Heart left ventricle (tissue), 16 donors: ENCODE measurements at regions not wholly inside any gene's neighbourhood (a gene's known extent, or its start where the extent isn't known, plus 50 kb on each side); places are given as distances from the start of the nearest gene placed in this dataset.
A peak's percentile ranks its signal among the peaks of the same experiment; 100 is the strongest.

ENCODE experiments used
- ATAC-seq, 4 donors: fragments of 200-7000 bp; cut with Tn5 transposase; one replicate each; pipeline ENCODE4 v1.9.1; 2020 to 2022; ENCODE audit warnings: moderate library complexity in 4 of 4, mild to moderate bottlenecking in 3 of 4, moderate number of reproducible peaks in 1 of 4
- DNase-seq, 5 donors: peaks; one replicate each; pipeline ENCODE4 v3.0.0-alpha.2; 2020
- H3K27ac ChIP-seq, 12 donors: fragments of 200-600 bp; sonication (generic) in 4 of 12; one replicate each; pipeline versions ENCODE4 v1.5.0 to v1.8.0; 2016 to 2022; ENCODE audit warnings: mild to moderate bottlenecking in 2 of 12
- H3K27me3 ChIP-seq, 9 donors: fragments of 200-600 bp; sonication (generic) in 2 of 9; one replicate each; pipeline versions ENCODE4 v1.5.1 to v1.8.0; 2016 to 2022; ENCODE audit warnings: mild to moderate bottlenecking in 3 of 9
- H3K36me3 ChIP-seq, 9 donors: fragments of 200-600 bp; sonication (generic) in 2 of 9; one replicate each; pipeline versions ENCODE4 v1.5.0 to v1.8.0; 2018 to 2022; ENCODE audit warnings: mild to moderate bottlenecking in 2 of 9
- H3K4me1 ChIP-seq, 12 donors: fragments of 200-600 bp; sonication (generic) in 4 of 12; one replicate each; pipeline versions ENCODE4 v1.5.0 to v1.8.0; 2016 to 2022; ENCODE audit warnings: mild to moderate bottlenecking in 3 of 12
- H3K4me3 ChIP-seq, 12 donors: fragments of 200-600 bp; sonication (generic) in 4 of 12; one replicate each; pipeline versions ENCODE4 v1.5.0 to v1.8.0; 2017 to 2022; ENCODE audit warnings: mild to moderate bottlenecking in 9 of 12, moderate library complexity in 4 of 12
- H3K9me3 ChIP-seq, 12 donors: fragments of 200-600 bp; sonication (generic) in 4 of 12; one replicate each; pipeline versions ENCODE4 v1.5.0 to v1.8.0; 2016 to 2022; ENCODE audit warnings: mild to moderate bottlenecking in 1 of 12
- POLR2A ChIP-seq, 2 donors: fragments of 450-650 bp; IDR thresholded peaks; one replicate each; pipeline ENCODE4 v1.6.1; 2017; ENCODE audit warnings: antibody characterized with exemption in 2 of 2, mild to moderate bottlenecking in 2 of 2, moderate library complexity in 2 of 2
- WGBS, 4 donors: extraction: QIAGEN DNeasy Blood & Tissue Kit in 2 of 4; methylation state at CpG; one replicate each; pipeline versions ENCODE4 v1.1.5 to v1.1.7; 2013 to 2018; 5-methylcytosine and 5-hydroxymethylcytosine counted together
- intact Hi-C, 10 donors: fragments of 100-400 bp; cut with DNase I; formaldehyde crosslinking; loops; one replicate each; pipeline versions ENCODE4 v1.11.1 to v1.14.2; 2022
- TF ChIP-seq, protein P1 (sequence below), 12 donors: fragments of 200-600 bp; sonication (generic) in 4 of 12; IDR thresholded peaks; one replicate each; pipeline versions ENCODE4 v1.5.0 to v1.8.0; 2018 to 2022; ENCODE audit warnings: antibody characterized with exemption in 12 of 12, mild to moderate bottlenecking in 5 of 12
- donor health status: ischemic (EF 13 %, LVEDD 7.1; RV severe dilation, severe dysfunction).
- donor health status: healthy with polysubstance abuse.
- donor health status: DM: no; HTN: yes; CAD: no.
- donor health status: DM: no; HTN: no; CAD: no.
- donor health status: ischemic (EF 25% LVEDD 6.9; RV normal size, moderate dysfunction).
- donor health status: ischemic (EF 25% LVEDD 5.7; RV mildly dilated, moderate dysfunction).
- donor health status: healthy.
- donor health status: DM: yes; HTN: yes; CAD: no.
- donor health status: ischemic (EF 35%, LVEDD 5.7; RV mildly dilated, moderate dysfunction).
- donor health status: nonischemic (EF 11% LVEDD 7.7; RV severe dilation, severe dysfunction).
- donor health status: DM: yes; HTN: yes; CAD: no.
- donor health status: PGD.
- donor health status: ischemic (EF 29% LVEDD 5.4; RV normal size, mild dysfunction).
- donor health status: nonischemic (EF 23%, LVEDD 6.1; RV moderate dilation, normal function).

GRCh38 chr17:12545877-12546513 is 119.7 kb upstream of the MYOCD start:
- 30 to 34% (median 31%) methylated on average over 9 of the region's 9 CpGs for WGBS, 4 donors
- peak in 3 of 5 donors; percentile 28 to 47 (median 30) for DNase-seq
- H3K9me3 ChIP-seq: no peaks in the 10 kb centered on the region
- H3K4me3 ChIP-seq: no peak overlapping the region
- TF ChIP-seq POLR2A (IDR thresholded peaks at IDR 0.05): no peak
- TF ChIP-seq, protein P1, sequence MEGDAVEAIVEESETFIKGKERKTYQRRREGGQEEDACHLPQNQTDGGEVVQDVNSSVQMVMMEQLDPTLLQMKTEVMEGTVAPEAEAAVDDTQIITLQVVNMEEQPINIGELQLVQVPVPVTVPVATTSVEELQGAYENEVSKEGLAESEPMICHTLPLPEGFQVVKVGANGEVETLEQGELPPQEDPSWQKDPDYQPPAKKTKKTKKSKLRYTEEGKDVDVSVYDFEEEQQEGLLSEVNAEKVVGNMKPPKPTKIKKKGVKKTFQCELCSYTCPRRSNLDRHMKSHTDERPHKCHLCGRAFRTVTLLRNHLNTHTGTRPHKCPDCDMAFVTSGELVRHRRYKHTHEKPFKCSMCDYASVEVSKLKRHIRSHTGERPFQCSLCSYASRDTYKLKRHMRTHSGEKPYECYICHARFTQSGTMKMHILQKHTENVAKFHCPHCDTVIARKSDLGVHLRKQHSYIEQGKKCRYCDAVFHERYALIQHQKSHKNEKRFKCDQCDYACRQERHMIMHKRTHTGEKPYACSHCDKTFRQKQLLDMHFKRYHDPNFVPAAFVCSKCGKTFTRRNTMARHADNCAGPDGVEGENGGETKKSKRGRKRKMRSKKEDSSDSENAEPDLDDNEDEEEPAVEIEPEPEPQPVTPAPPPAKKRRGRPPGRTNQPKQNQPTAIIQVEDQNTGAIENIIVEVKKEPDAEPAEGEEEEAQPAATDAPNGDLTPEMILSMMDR (IDR thresholded peaks at IDR 0.05): peak; percentile 51 to 79 (median 70)
- peak in 3 of 4 donors; percentile 77 to 88 (median 80) for ATAC-seq
- no peaks in the 10 kb centered on the region for H3K36me3 ChIP-seq
- intact Hi-C loops: loop anchor here in 9 of 10 donors (1.0 to 10.0 kb wide), 13 partner anchors 116 to 459 kb away; partner anchors contain the start of gene MYOCD (in 1 of the 9)
- H3K27ac ChIP-seq: no peak overlapping the region
- peaks cover 0 to 10% (median 0%) of the 10 kb centered on the region in 12 donors for H3K4me1 ChIP-seq
- no peaks in the 10 kb centered on the region for H3K27me3 ChIP-seq

DNA sequence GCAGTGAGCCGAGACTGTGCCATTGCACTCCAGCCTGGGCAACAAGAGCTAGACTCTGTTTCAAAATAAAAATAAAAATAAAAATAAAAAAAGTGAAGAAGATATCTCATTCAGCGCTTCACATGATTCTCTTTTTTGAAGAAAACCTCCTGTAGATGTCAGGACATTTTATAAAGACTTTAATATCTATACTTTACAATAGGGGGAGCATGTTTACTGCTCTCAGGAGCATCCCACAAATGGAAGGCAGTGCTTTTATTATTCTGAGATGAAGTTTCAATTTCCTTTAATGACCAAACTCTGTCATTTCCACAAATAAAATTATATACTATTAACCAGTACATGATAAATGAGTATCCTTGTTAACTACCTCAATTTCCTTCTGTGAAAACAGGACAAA is 118.7 kb upstream of the MYOCD start:
- Histone ChIP-seq H3K4me3 (no peak overlapping the region), H3K36me3 (no peaks in the 10 kb centered on the region), H3K9me3 (no peaks in the 10 kb centered on the region), H3K27me3 (no peaks in the 10 kb centered on the region), H3K27ac (no peak overlapping the region), H3K4me1 (peaks cover 0 to 10% (median 0%) of the 10 kb centered on the region in 12 donors)
- DNase-seq: no peak
- no peak for ATAC-seq
- WGBS, 4 donors: 88 to 98% (median 92%) methylated on average over 2 of the region's 2 CpGs
- intact Hi-C loops: loop anchor here in 9 of 10 donors (1.0 to 10.0 kb wide), 13 partner anchors 115 to 458 kb away; partner anchors contain the start of gene MYOCD (in 1 of the 9)
- TF ChIP-seq POLR2A (IDR thresholded peaks at IDR 0.05): no peak
- TF ChIP-seq, protein P1 (IDR thresholded peaks at IDR 0.05): peak in 6 of 12 donors; percentile 11 to 28 (median 18)

DNA sequence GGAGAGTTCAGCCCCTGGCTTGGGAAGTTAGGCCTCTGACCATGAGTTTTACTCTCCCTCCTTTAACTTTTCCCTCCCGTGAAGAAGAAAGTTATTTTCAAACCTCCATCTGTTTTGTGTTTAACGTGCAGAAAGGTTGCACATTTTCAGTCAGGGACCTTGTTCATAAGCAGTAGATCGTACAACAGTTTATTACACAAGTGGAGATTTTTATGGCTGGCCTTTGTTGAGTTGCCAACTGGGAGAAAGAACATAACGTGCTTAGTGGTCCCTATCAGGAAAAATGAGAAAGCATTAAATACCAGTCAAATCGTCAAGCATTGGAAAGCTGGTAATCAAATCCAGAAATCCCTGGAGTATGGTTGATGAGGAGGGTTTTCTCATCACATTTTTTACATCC is 117.9 kb upstream of the MYOCD start:
- Histone ChIP-seq H3K4me3 (no peak overlapping the region), H3K9me3 (no peaks in the 10 kb centered on the region), H3K27ac (peak overlapping the region in 4 of 12 donors; percentile 0 to 81 (median 68)), H3K27me3 (no peaks in the 10 kb centered on the region), H3K36me3 (no peaks in the 10 kb centered on the region), H3K4me1 (peaks cover 0 to 10% (median 0%) of the 10 kb centered on the region in 12 donors)
- TF ChIP-seq, protein P1 (IDR thresholded peaks at IDR 0.05): no peak
- TF ChIP-seq POLR2A (IDR thresholded peaks at IDR 0.05): no peak
- intact Hi-C loops: loop anchor here (2.0 to 10.0 kb wide), 14 partner anchors 114 to 457 kb away; partner anchors contain the start of gene MYOCD (in 4 of the 10)
- ATAC-seq: no peak
- DNase-seq: no peak
- WGBS, 4 donors: 62 to 78% (median 73%) methylated on average over 5 of the region's 5 CpGs

DNA sequence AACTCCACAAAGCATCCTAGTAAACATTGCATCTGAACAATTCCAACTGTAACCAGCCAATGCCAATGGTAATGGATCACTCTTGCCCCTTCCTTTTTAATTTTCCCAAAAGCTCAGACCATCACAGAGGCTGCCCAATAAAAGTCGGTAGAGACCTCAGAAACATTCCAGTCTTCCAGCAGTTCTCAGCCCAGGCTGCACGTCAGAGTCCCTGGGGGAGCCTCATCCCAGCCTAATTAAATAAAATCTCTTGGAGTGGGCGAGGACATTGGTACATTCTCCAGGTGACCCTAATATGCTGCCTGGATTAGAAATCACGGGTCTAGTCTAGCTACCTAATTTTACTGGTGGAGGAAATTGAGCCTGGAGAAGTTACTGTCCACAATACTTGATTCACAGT is 117.1 kb upstream of the MYOCD start:
- H3K27me3 ChIP-seq: no peaks in the 10 kb centered on the region
- 57 to 75% (median 68%) methylated on average over 4 of the region's 4 CpGs for WGBS, 4 donors
- ATAC-seq: no peak
- no peak overlapping the region for H3K4me3 ChIP-seq
- H3K4me1 ChIP-seq: peaks cover 0 to 10% (median 0%) of the 10 kb centered on the region in 12 donors
- no peaks in the 10 kb centered on the region for H3K36me3 ChIP-seq
- peak overlapping the region in 8 of 12 donors; percentile 62 to 83 (median 68) for H3K27ac ChIP-seq
- H3K9me3 ChIP-seq: no peaks in the 10 kb centered on the region
- TF ChIP-seq, protein P1 (IDR thresholded peaks at IDR 0.05): no peak
- no peak for TF ChIP-seq POLR2A (IDR thresholded peaks at IDR 0.05)
- intact Hi-C loops: loop anchor here (2.0 to 10.0 kb wide), 11 partner anchors 114 to 456 kb away; partner anchors contain the start of gene MYOCD (in 4 of the 10)
- DNase-seq: no peak
